Naive thymus-derived CD4-positive, alpha-beta T cell (primary cell): ENCODE measurements at regions not wholly inside any gene's neighbourhood (a gene's known extent, or its start where the extent isn't known, plus 50 kb on each side); places are given as distances from the start of the nearest gene placed in this dataset.
"Not testable (repeated sequence)": the region's sequence is repeated elsewhere in the genome, so short reads cannot be mapped to it uniquely, and the experiment has no call there.

Experiments
- ATAC-seq: fragments of 150-1000 bp; cut with Tn5 transposase; 2 replicates; pipeline ENCODE4 v1.10.0; 2021; ENCODE audit warnings: mild to moderate bottlenecking, moderate library complexity
- CTCF ChIA-PET: fragments of 350-600 bp; sonication (Branson Sonifier 250); formaldehyde crosslinking; loops from one replicate; lab custom pipeline; 2021; ENCODE audit warnings: antibody characterized with exemption; lab: Charles Lee
- POLR2A ChIA-PET: fragments of 350-600 bp; sonication (Branson Sonifier 250); formaldehyde crosslinking; loops from one replicate; lab custom pipeline; 2021; ENCODE audit warnings: antibody characterized with exemption, inconsistent platforms; lab: Charles Lee
- DNase-seq, 9 donors: peaks; one replicate each; pipeline versions ENCODE4 v3.0.0 to v3.0.0-alpha.2; 2020 to 2022; ENCODE audit warnings: mixed read lengths in 1 of 9
- H3K27ac ChIP-seq: one replicate; pipeline ENCODE4 v1.7.0; 2013; ENCODE audit warnings: mild to moderate bottlenecking, low read depth, low read length, moderate library complexity
- H3K27me3 ChIP-seq, 2 donors: one replicate each; pipeline ENCODE4 v1.7.0; 2013; ENCODE audit warnings: low read length in 2 of 2, mild to moderate bottlenecking in 2 of 2, moderate library complexity in 2 of 2; ENCODE audit not compliant: control insufficient read depth in 2 of 2, insufficient read depth in 2 of 2
- H3K36me3 ChIP-seq, 3 experiments: 1 replicate in 2 of 3; 2 replicates in 1 of 3; pipeline ENCODE4 v1.7.0; 2013; ENCODE audit warnings: low read length in 3 of 3, mild to moderate bottlenecking in 3 of 3, moderate library complexity in 1 of 3; ENCODE audit not compliant: insufficient read depth in 3 of 3, control insufficient read depth in 2 of 3
- H3K4me1 ChIP-seq, 2 donors: one replicate each; pipeline ENCODE4 v1.7.0; 2013; ENCODE audit warnings: low read length in 2 of 2, mild to moderate bottlenecking in 2 of 2, moderate library complexity in 1 of 2; ENCODE audit not compliant: control insufficient read depth in 2 of 2, insufficient read depth in 2 of 2
- H3K4me3 ChIP-seq: 2 replicates; pipeline ENCODE4 v1.7.0; 2013; ENCODE audit warnings: mild to moderate bottlenecking, low read length
- H3K9me3 ChIP-seq, 3 experiments: 1 replicate in 2 of 3; 2 replicates in 1 of 3; pipeline ENCODE4 v1.7.0; 2013; ENCODE audit warnings: low read length in 3 of 3; ENCODE audit not compliant: control insufficient read depth in 2 of 3
- H3K27ac Mint-ChIP-seq, 9 donors: one replicate each; pipeline ENCODE4 v1.8.0; 2020 to 2022; ENCODE audit warnings: mixed read lengths in 9 of 9, mild to moderate bottlenecking in 8 of 9, moderate library complexity in 5 of 9, inconsistent platforms in 2 of 9
- H3K27me3 Mint-ChIP-seq, 5 donors: one replicate each; pipeline ENCODE4 v1.8.0; 2021 to 2022; ENCODE audit warnings: mixed read lengths in 5 of 5, mild to moderate bottlenecking in 1 of 5
- H3K36me3 Mint-ChIP-seq, 5 donors: one replicate each; pipeline ENCODE4 v1.8.0; 2020 to 2022; ENCODE audit warnings: mixed read lengths in 5 of 5, mild to moderate bottlenecking in 3 of 5, inconsistent platforms in 1 of 5
- H3K4me1 Mint-ChIP-seq, 7 donors: one replicate each; pipeline ENCODE4 v1.8.0; 2020 to 2022; ENCODE audit warnings: mixed read lengths in 7 of 7, mild to moderate bottlenecking in 3 of 7, inconsistent platforms in 1 of 7
- H3K4me3 Mint-ChIP-seq, 10 donors: one replicate each; pipeline ENCODE4 v1.8.0; 2020 to 2022; ENCODE audit warnings: mild to moderate bottlenecking in 10 of 10, mixed read lengths in 10 of 10, moderate library complexity in 6 of 10, inconsistent platforms in 2 of 10
- H3K9me3 Mint-ChIP-seq, 11 donors: one replicate each; pipeline ENCODE4 v1.8.0; 2020 to 2022; ENCODE audit warnings: mixed read lengths in 11 of 11, mild to moderate bottlenecking in 4 of 11, inconsistent platforms in 1 of 11, moderate library complexity in 1 of 11
- intact Hi-C, 2 donors: fragments of 100-400 bp; cut with micrococcal nuclease; formaldehyde crosslinking; loops; one replicate each; pipeline ENCODE4 v1.15.1; 2023

DNA sequence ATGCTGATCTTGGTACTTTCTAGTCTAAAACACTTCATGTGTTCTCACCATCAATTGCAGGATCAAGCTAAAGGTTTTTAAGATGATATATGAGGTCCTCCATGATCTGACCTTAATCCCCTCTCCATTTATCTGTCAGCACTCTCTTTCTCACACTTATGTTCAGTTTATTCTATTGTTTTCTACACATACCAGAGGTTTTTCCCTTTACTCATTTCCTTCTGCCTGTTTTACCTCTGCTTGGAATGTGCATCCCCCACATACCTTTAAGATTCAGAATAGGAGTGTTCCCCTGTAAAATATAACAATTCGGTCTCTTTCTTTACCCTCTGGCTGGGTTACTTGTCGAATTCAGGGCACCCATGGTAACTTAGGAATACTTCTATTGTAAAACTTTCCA is 219.1 kb upstream of the PKP2 start:
- no peaks in the 10 kb centered on the region for H3K27me3 ChIP-seq
- ATAC-seq, result no peak
- CTCF ChIA-PET, result no interaction called here

DNA sequence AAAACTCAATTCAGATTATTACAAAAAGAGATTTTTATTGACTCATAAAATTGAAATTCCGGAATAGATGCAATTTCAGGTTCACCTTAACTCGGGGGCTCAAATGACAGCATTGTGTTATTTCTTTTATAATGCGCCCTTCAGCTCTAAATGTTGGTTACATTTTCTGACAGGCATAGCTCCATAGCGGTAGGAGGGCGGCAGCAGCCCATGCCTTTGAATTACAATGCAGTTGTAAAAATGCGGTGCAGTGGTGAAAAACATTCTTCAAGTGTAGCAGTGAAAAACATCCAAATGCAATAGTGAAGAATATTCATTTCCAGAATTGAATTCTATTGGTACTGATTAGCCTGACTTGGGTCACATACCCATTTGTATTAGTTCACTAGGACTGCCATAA is 215.3 kb upstream of the PKP2 start:
- Mint-ChIP-seq H3K27ac (no peak overlapping the region), H3K36me3 (no peaks in the 10 kb centered on the region), H3K9me3 (peaks cover 0 to 8% (median 1%) of the 10 kb centered on the region in 11 donors), H3K4me3 (no peak overlapping the region), H3K4me1 (no peaks in the 10 kb centered on the region), H3K27me3 (no peaks in the 10 kb centered on the region)
- Histone ChIP-seq H3K9me3 (no peaks in the 10 kb centered on the region), H3K27ac (no peak overlapping the region), H3K4me1 (no peaks in the 10 kb centered on the region), H3K4me3 (no peak overlapping the region), H3K36me3 (no peaks in the 10 kb centered on the region), H3K27me3 (no peaks in the 10 kb centered on the region)
- POLR2A ChIA-PET, result no interaction called here
- DNase-seq, result no peak
- intact Hi-C loops, result no loop called here
- no peak for ATAC-seq
- CTCF ChIA-PET, result no interaction called here

More for the DNA sequence above, 219.1 kb upstream of the PKP2 start:
- intact Hi-C loops, result no loop called here
- POLR2A ChIA-PET, result no interaction called here
- no peaks in the 10 kb centered on the region for H3K36me3 ChIP-seq
- no peaks in the 10 kb centered on the region for H3K4me1 Mint-ChIP-seq
- H3K27ac ChIP-seq, result no peak overlapping the region
- H3K9me3 ChIP-seq, result no peaks in the 10 kb centered on the region
- no peaks in the 10 kb centered on the region for H3K36me3 Mint-ChIP-seq
- no peaks in the 10 kb centered on the region for H3K27me3 Mint-ChIP-seq
- no peak overlapping the region for H3K4me3 Mint-ChIP-seq
- H3K27ac Mint-ChIP-seq, result no peak overlapping the region
- H3K4me1 ChIP-seq, result no peaks in the 10 kb centered on the region
- H3K4me3 ChIP-seq, result no peak overlapping the region
- no peak for DNase-seq
- peaks cover 0 to 7% (median 2%) of the 10 kb centered on the region in 11 donors for H3K9me3 Mint-ChIP-seq

DNA sequence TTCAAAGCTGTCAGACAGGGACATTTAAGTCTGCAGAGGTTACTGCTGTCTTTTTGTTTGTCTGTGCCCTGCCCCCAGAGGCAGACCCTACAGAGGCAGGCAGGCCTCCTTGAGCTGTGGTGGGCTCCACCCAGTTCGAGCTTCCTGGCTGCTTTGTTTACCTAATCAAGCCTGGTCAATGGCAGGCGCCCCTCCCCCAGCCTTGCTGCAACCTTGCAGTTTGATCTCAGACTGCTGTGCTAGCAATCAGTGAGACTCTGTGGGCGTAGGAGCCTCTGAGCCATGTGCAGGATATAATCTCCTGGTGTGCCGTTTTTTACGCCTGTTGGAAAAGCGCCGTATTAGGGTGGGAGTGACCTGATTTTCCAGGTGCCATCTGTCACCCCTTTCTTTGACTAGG is 211.2 kb upstream of the PKP2 start:
- H3K27ac ChIP-seq, H3K36me3 Mint-ChIP-seq, H3K4me1 ChIP-seq, H3K4me1 Mint-ChIP-seq, H3K4me3 Mint-ChIP-seq, DNase-seq, H3K27me3 ChIP-seq, POLR2A ChIA-PET, H3K9me3 ChIP-seq, H3K36me3 ChIP-seq, H3K27me3 Mint-ChIP-seq, H3K27ac Mint-ChIP-seq, CTCF ChIA-PET, H3K4me3 ChIP-seq, intact Hi-C loops, ATAC-seq: not testable (repeated sequence)
- H3K9me3 Mint-ChIP-seq, result peaks cover 0 to 11% (median 5%) of the 10 kb centered on the region in 11 donors

DNA sequence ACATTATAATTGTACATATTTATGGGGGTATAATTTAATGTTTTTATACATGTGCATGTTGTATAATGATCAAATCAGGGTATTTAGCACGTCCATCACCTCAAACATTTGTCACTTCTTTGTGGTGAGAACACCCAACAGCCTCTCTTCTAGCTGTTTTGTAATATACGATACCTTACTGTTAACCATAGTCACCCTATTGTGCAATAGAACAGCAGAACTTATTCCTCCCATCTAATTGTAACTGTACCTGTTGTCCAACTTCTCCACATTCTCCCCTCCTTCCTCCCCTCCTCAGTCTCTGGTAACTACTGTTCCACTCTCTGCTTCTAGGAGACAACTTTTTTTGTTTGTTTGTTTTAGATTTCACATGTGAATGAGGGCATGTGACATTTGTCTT is 197.0 kb upstream of the PKP2 start:
- no peaks in the 10 kb centered on the region for H3K36me3 ChIP-seq
- no peak for ATAC-seq
- peaks cover 0 to 9% (median 0%) of the 10 kb centered on the region in 5 donors for H3K27me3 Mint-ChIP-seq
- no peaks in the 10 kb centered on the region for H3K36me3 Mint-ChIP-seq
- no peaks in the 10 kb centered on the region for H3K4me1 Mint-ChIP-seq
- ChIA-PET POLR2A (no interaction called here), CTCF (no interaction called here)
- intact Hi-C loops, result no loop called here
- no peaks in the 10 kb centered on the region for H3K27me3 ChIP-seq
- no peaks in the 10 kb centered on the region for H3K9me3 ChIP-seq
- H3K9me3 Mint-ChIP-seq, result peaks cover 0 to 7% (median 0%) of the 10 kb centered on the region in 11 donors
- H3K4me3 ChIP-seq, result no peak overlapping the region
- no peaks in the 10 kb centered on the region for H3K4me1 ChIP-seq
- no peak overlapping the region for H3K4me3 Mint-ChIP-seq
- no peak overlapping the region for H3K27ac Mint-ChIP-seq
- DNase-seq, result no peak
- H3K27ac ChIP-seq, result no peak overlapping the region

DNA sequence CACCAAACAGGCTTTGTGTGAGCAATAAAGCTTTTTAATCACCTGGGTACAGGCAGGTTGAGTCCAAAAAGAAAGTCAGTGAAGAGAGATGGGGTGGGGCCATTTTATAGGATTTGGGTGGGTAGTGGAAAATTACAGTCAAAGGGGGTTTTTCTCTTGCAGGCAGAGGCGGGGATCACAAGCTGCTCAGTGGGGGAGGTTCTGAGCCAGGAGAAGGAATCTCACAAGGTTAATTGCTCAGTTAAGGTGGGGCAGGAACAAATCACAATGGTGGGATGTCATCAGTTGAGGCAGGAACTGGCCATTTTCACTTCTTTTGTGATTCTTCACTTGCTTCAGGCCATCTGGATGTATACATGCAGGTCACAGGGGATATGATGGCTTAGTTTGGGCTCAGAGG is 191.3 kb upstream of the PKP2 start:
- not testable (repeated sequence) for H3K4me1 Mint-ChIP-seq

DNA sequence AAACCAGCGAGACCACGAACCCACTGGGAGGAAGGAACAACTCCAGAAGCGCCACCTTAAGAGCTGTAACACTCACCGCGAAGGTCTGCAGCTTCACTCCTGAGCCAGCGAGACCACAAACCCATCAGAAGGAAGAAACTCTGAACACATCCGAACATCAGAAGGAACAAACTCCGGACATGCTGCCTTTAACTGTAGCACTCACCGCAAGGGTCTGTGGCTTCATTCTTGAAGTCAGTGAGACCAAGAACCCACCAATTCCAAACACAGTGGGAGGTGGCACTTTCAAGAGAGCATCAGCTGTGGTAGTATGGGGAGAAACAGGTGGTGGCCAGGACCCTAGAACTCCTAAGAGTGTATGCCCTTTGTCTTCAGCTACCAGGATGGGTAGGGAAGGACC is 179.8 kb upstream of the PKP2 start:
- H3K4me3 ChIP-seq, H3K36me3 Mint-ChIP-seq, DNase-seq, H3K27me3 ChIP-seq, H3K4me3 Mint-ChIP-seq, H3K4me1 Mint-ChIP-seq, POLR2A ChIA-PET, CTCF ChIA-PET, H3K9me3 ChIP-seq, H3K27ac ChIP-seq, H3K27ac Mint-ChIP-seq, ATAC-seq, H3K4me1 ChIP-seq, H3K36me3 ChIP-seq, intact Hi-C loops: not testable (repeated sequence)
- Mint-ChIP-seq H3K9me3 (peaks cover 2 to 28% (median 9%) of the 10 kb centered on the region in 11 donors), H3K27me3 (peaks cover 0 to 15% (median 4%) of the 10 kb centered on the region in 5 donors)

More for the DNA sequence above, 191.3 kb upstream of the PKP2 start:
- H3K9me3 Mint-ChIP-seq, POLR2A ChIA-PET, H3K27me3 Mint-ChIP-seq, intact Hi-C loops, H3K27ac ChIP-seq, ATAC-seq, CTCF ChIA-PET, H3K36me3 Mint-ChIP-seq, H3K27ac Mint-ChIP-seq, DNase-seq, H3K9me3 ChIP-seq, H3K4me3 ChIP-seq, H3K27me3 ChIP-seq, H3K36me3 ChIP-seq, H3K4me1 ChIP-seq, H3K4me3 Mint-ChIP-seq: not testable (repeated sequence)

DNA sequence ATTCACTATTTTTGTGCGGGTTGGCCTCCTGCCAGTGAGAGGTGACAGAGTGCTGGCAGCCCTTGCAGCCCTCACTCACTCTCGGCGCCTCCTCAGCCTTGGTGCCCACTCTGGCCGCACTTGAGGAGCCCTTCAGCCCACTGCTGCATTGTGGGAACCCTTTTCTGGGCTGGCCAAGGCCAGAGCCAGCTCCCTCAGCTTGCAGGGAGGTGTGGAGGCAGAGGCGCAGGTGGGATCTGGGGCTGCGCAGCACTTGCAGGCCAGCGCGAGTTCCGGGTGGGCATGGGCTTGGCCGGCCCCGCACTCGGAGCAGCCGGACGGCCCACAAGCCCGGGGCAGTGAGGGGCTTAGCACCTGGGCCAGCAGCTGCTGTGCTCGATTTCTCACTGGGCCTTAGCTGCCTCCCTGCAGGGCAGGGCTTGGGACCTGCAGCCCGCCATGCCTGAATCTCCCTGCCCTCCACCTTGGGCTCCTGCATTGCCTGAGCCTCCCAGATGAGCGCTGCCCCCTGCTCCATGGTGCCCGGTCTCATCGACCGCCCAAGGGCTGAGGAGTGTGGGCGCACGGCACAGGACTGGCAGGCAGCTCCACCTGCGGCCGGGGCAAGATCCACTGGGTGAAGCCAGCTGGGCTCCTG is 178.7 kb upstream of the PKP2 start:
- Mint-ChIP-seq H3K27me3 (peaks cover 0 to 15% (median 4%) of the 10 kb centered on the region in 5 donors), H3K9me3 (peaks cover 2 to 34% (median 10%) of the 10 kb centered on the region in 11 donors)
- intact Hi-C loops, H3K36me3 ChIP-seq, H3K27me3 ChIP-seq, H3K4me1 Mint-ChIP-seq, H3K27ac ChIP-seq, H3K4me3 Mint-ChIP-seq, DNase-seq, H3K36me3 Mint-ChIP-seq, H3K4me3 ChIP-seq, POLR2A ChIA-PET, CTCF ChIA-PET, H3K27ac Mint-ChIP-seq, ATAC-seq, H3K9me3 ChIP-seq, H3K4me1 ChIP-seq: not testable (repeated sequence)
